HG03439 (cell line): ENCODE measurements at regions not wholly inside any gene's neighbourhood (a gene's known extent, or its start where the extent isn't known, plus 50 kb on each side); places are given as distances from the start of the nearest gene placed in this dataset.

Experiments
- ATAC-seq: cut with Tn5 transposase; IDR thresholded peaks from one replicate; pipeline ENCODE4 v1.9.1; 2021; ENCODE audit warnings: mild to moderate bottlenecking, moderate library complexity; ENCODE audit not compliant: unreplicated experiment

GRCh38 chr3:159635047-159635641 lies 353.5 kb upstream of the IL12A start:
- ATAC-seq, result no peak

GRCh38 chr3:159637883-159638542 lies 350.6 kb upstream of the IL12A start:
- no peak for ATAC-seq

- ATAC-seq, result no peak
These were observed 348.4 kb upstream of the IL12A start for GRCh38 chr3:159640225-159640624.

GRCh38 chr3:159643406-159643805 lies 345.2 kb upstream of the IL12A start:
- no peak for ATAC-seq

- no peak for ATAC-seq
These were observed 342.8 kb upstream of the IL12A start for GRCh38 chr3:159645874-159646273.

GRCh38 chr3:159649951-159650350 lies 338.7 kb upstream of the IL12A start:
- ATAC-seq, result no peak

GRCh38 chr3:159650726-159651125 lies 337.9 kb upstream of the IL12A start:
- ATAC-seq, result no peak

GRCh38 chr3:159652452-159652851 lies 336.2 kb upstream of the IL12A start:
- no peak for ATAC-seq

GRCh38 chr3:159654183-159655134 lies 334.2 kb upstream of the IL12A start:
- no peak for ATAC-seq

- no peak for ATAC-seq
These were observed 333.4 kb upstream of the IL12A start for GRCh38 chr3:159655202-159655601.

GRCh38 chr3:159657176-159657575 lies 331.5 kb upstream of the IL12A start:
- ATAC-seq, result no peak

GRCh38 chr3:159657629-159658028 lies 331.0 kb upstream of the IL12A start:
- ATAC-seq, result no peak

GRCh38 chr3:159660326-159660725 lies 328.3 kb upstream of the IL12A start:
- no peak for ATAC-seq

GRCh38 chr3:159660901-159661300 lies 327.7 kb upstream of the IL12A start:
- ATAC-seq, result no peak

- no peak for ATAC-seq
These were observed 326.1 kb upstream of the IL12A start for GRCh38 chr3:159662549-159662948.

- ATAC-seq, result no peak
These were observed 324.6 kb upstream of the IL12A start for GRCh38 chr3:159664006-159664405.

- ATAC-seq, result no peak
These were observed 324.0 kb upstream of the IL12A start for GRCh38 chr3:159664653-159665052.

- ATAC-seq, result no peak
These were observed 321.4 kb upstream of the IL12A start for GRCh38 chr3:159667261-159667660.

- no peak for ATAC-seq
These were observed 320.2 kb upstream of the IL12A start for GRCh38 chr3:159668461-159668860.

GRCh38 chr3:159668990-159669476 lies 319.6 kb upstream of the IL12A start:
- no peak for ATAC-seq

GRCh38 chr3:159669766-159670165 lies 318.9 kb upstream of the IL12A start:
- no peak for ATAC-seq
